Vagina (tissue), 2 donors: ENCODE measurements at regions not wholly inside any gene's neighbourhood (a gene's known extent, or its start where the extent isn't known, plus 50 kb on each side); places are given as distances from the start of the nearest gene placed in this dataset.

ENCODE experiments used
- DNase-seq, 2 donors: peaks; one replicate each; pipeline ENCODE4 v3.0.0-alpha.2; 2017; ENCODE audit errors: extremely low spot score in 2 of 2
- H3K27ac ChIP-seq: fragments of 200-600 bp; sonication (generic); one replicate; pipeline ENCODE4 v1.5.1; 2019
- H3K27me3 ChIP-seq: fragments of 200-600 bp; sonication (generic); one replicate; pipeline ENCODE4 v1.5.1; 2019
- H3K36me3 ChIP-seq, 2 donors: fragments of 200-600 bp; sonication (generic); one replicate each; pipeline ENCODE4 v1.5.1; 2017 to 2019
- H3K4me1 ChIP-seq: fragments of 200-600 bp; sonication (generic); one replicate; pipeline ENCODE4 v1.5.1; 2019
- H3K4me3 ChIP-seq, 2 donors: fragments of 200-600 bp; sonication (generic); 1 replicate in 1 of 2; 2 replicates in 1 of 2; pipeline ENCODE4 v1.5.1; 2016 to 2019
- H3K9me3 ChIP-seq: fragments of 200-600 bp; sonication (generic); one replicate; pipeline ENCODE4 v1.5.1; 2019
- CTCF ChIP-seq, 3 experiments: fragments of 450-650 bp in 2 of 3; fragments of 200-600 bp in 1 of 3; sonication (generic) in 1 of 3; IDR thresholded peaks; one replicate each; pipeline ENCODE4 v1.5.1; 2017 to 2019; ENCODE audit warnings: antibody characterized with exemption in 3 of 3, mild to moderate bottlenecking in 2 of 3, moderate library complexity in 2 of 3
- POLR2A ChIP-seq, 2 donors: fragments of 450-650 bp; IDR thresholded peaks; one replicate each; pipeline ENCODE4 v1.6.1; 2017; ENCODE audit warnings: antibody characterized with exemption in 2 of 2, mild to moderate bottlenecking in 2 of 2, moderate library complexity in 2 of 2
- POLR2AphosphoS5 ChIP-seq, 2 donors: sonication (generic); formaldehyde crosslinking; IDR thresholded peaks; one replicate each; pipeline ENCODE4 v1.9.0; 2017; ENCODE audit warnings: antibody characterized with exemption in 2 of 2, mild to moderate bottlenecking in 2 of 2, low read depth in 1 of 2; ENCODE audit not compliant: insufficient read depth in 1 of 2
- intact Hi-C: fragments of 100-400 bp; cut with DNase I; formaldehyde crosslinking; loops from one replicate; pipeline ENCODE4 v1.15.1; 2023

GRCh38 chr1:168374566-168374965, 93.9 kb downstream of the TBX19 start:
- no peaks in the 10 kb centered on the region for H3K36me3 ChIP-seq
- intact Hi-C loops = no loop called here
- H3K9me3 ChIP-seq = no peaks in the 10 kb centered on the region
- no peak overlapping the region for H3K4me3 ChIP-seq
- H3K27ac ChIP-seq = no peak overlapping the region
- TF ChIP-seq POLR2A (IDR thresholded peaks at IDR 0.05) (no peak), POLR2AphosphoS5 (IDR thresholded peaks at IDR 0.05; ENCODE audit: insufficient read depth in 1 of 2, low read depth in 1 of 2) (no peak), CTCF (IDR thresholded peaks at IDR 0.05) (no peak)
- H3K27me3 ChIP-seq = no peaks in the 10 kb centered on the region
- no peaks in the 10 kb centered on the region for H3K4me1 ChIP-seq
- no peak for DNase-seq

DNA sequence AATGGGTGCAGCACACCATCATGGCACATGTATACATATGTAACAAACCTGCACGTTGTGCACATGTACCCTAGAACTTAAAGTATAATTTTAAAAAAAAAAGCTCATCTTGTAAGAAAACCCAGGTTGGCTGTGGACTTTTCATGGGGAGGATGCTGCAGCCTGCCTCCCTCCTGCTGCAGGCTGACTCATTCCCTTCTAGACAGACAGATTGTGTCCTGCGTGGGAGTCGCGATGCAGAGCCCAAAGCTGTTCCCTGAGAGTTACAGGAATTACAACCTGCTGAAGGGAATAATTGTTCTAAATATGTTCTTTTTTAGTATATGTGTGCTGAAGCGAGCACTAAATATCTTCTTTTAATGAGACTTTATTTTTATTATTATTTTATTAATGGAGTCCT, 93.2 kb downstream of the TBX19 start:
- Histone ChIP-seq H3K4me3 (no peak overlapping the region), H3K4me1 (no peaks in the 10 kb centered on the region), H3K9me3 (no peaks in the 10 kb centered on the region), H3K36me3 (no peaks in the 10 kb centered on the region), H3K27me3 (no peaks in the 10 kb centered on the region), H3K27ac (no peak overlapping the region)
- DNase-seq = no peak
- TF ChIP-seq POLR2A (IDR thresholded peaks at IDR 0.05) (no peak), POLR2AphosphoS5 (IDR thresholded peaks at IDR 0.05; ENCODE audit: insufficient read depth in 1 of 2, low read depth in 1 of 2) (no peak), CTCF (IDR thresholded peaks at IDR 0.05) (no peak)
- intact Hi-C loops = no loop called here

DNA sequence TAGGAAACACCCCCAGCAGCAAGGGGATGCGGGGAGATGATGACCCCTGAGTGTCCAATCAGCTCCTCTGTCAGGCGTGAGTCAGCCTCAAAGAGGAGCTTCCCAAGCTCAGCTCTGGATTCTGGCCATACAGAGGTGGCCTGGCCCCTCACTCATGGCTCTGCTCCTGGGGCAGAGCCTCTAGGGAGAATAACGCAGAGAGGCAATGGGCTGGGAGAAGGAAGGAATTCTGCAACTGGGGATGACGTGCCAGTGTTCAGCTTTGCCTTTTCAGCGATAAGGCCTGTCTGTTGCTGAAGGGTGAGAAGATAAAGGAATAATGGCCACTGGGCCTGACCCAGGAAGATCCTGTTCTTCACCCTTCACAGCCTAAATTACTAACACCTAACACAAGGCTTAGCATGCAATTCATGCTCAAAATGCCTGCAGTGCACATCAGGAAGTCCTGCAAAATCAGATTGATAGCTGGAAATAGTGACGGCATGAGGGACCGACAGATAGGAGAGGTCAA, 92.2 kb downstream of the TBX19 start:
- H3K9me3 ChIP-seq = no peaks in the 10 kb centered on the region
- DNase-seq = no peak
- H3K4me1 ChIP-seq = no peaks in the 10 kb centered on the region
- no peak for TF ChIP-seq POLR2AphosphoS5 (IDR thresholded peaks at IDR 0.05; ENCODE audit: insufficient read depth in 1 of 2, low read depth in 1 of 2)
- no peaks in the 10 kb centered on the region for H3K27me3 ChIP-seq
- no peaks in the 10 kb centered on the region for H3K36me3 ChIP-seq
- no peak overlapping the region for H3K27ac ChIP-seq
- no peak overlapping the region for H3K4me3 ChIP-seq
- intact Hi-C loops = no loop called here

GRCh38 chr1:168372307-168372706, 91.6 kb downstream of the TBX19 start:
- no peaks in the 10 kb centered on the region for H3K27me3 ChIP-seq
- no peak for DNase-seq
- H3K9me3 ChIP-seq = no peaks in the 10 kb centered on the region
- no peaks in the 10 kb centered on the region for H3K36me3 ChIP-seq
- intact Hi-C loops = no loop called here
- TF ChIP-seq POLR2A (IDR thresholded peaks at IDR 0.05) = no peak
- TF ChIP-seq CTCF (IDR thresholded peaks at IDR 0.05) = no peak
- TF ChIP-seq POLR2AphosphoS5 (IDR thresholded peaks at IDR 0.05; ENCODE audit: insufficient read depth in 1 of 2, low read depth in 1 of 2) = no peak
- H3K27ac ChIP-seq = no peak overlapping the region
- H3K4me3 ChIP-seq = no peak overlapping the region
- no peaks in the 10 kb centered on the region for H3K4me1 ChIP-seq

DNA sequence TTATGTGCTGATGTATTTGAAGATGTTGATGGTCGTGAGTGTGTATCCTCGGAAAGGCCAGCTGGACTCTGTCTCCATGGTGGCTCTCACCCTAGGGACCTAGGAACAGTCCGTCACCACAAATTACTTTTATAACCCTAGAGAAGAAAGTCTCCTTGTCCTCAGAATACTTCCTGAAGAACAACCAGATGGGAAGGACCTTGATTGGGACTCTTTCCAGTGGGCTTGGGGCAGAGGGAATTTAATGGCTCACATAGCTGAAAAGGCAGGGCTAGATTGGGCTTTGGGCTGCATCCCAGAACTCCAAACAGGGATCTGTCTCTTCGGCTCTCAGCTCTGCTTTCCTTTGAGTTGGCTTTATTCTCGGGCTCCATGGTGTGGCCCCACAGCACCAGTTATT, 90.8 kb downstream of the TBX19 start:
- no peaks in the 10 kb centered on the region for H3K27me3 ChIP-seq
- H3K4me1 ChIP-seq = no peaks in the 10 kb centered on the region
- no peaks in the 10 kb centered on the region for H3K36me3 ChIP-seq
- no peak for TF ChIP-seq POLR2A (IDR thresholded peaks at IDR 0.05)
- TF ChIP-seq POLR2AphosphoS5 (IDR thresholded peaks at IDR 0.05; ENCODE audit: insufficient read depth in 1 of 2, low read depth in 1 of 2) = no peak
- no peak for TF ChIP-seq CTCF (IDR thresholded peaks at IDR 0.05)
- no peak overlapping the region for H3K27ac ChIP-seq
- no peak for DNase-seq
- intact Hi-C loops = no loop called here
- no peak overlapping the region for H3K4me3 ChIP-seq
- H3K9me3 ChIP-seq = no peaks in the 10 kb centered on the region
